ENCODE measurements at regions not wholly inside any gene's neighbourhood (a gene's known extent, or its start where the extent isn't known, plus 50 kb on each side); places are given as distances from the start of the nearest gene placed in this dataset.

- TF ChIP-seq EZH2 (IDR thresholded peaks at IDR 0.05; ENCODE audit: borderline replicate concordance, low read length) (no peak), CTCF (IDR thresholded peaks at IDR 0.05; ENCODE audit: low read length) (no peak)
Observed at GRCh38 chr7:136205956-136206355, 228.8 kb upstream of the MTPN start.

Measured in OCI-LY1 (cell line).